Mesenchymal stem cell (in vitro differentiated cells and primary cell): ENCODE measurements at regions not wholly inside any gene's neighbourhood (a gene's known extent, or its start where the extent isn't known, plus 50 kb on each side); places are given as distances from the start of the nearest gene placed in this dataset.
A peak's percentile ranks its signal among the peaks of the same experiment; 100 is the strongest.

ENCODE experiments used
- DNase-seq: peaks from one replicate; pipeline ENCODE4 v3.0.0-alpha.2; 2013
- H2AFZ ChIP-seq: one replicate; pipeline ENCODE4 v1.6.1; 2013; ENCODE audit warnings: low read depth, mild to moderate bottlenecking, control low read depth, inconsistent platforms, low read length, moderate library complexity
- H2AK5ac ChIP-seq: 2 replicates; pipeline ENCODE4 v1.6.1; 2013; ENCODE audit warnings: low read length, moderate library complexity, mild to moderate bottlenecking, inconsistent platforms; ENCODE audit not compliant: severe bottlenecking
- H2BK120ac ChIP-seq: one replicate; pipeline ENCODE4 v1.6.1; 2013; ENCODE audit warnings: low read depth, mild to moderate bottlenecking, inconsistent platforms, low read length, moderate library complexity
- H2BK12ac ChIP-seq, 2 experiments: one replicate each; pipeline ENCODE4 v1.6.1; 2013; ENCODE audit warnings: inconsistent platforms in 2 of 2, low read length in 2 of 2, mild to moderate bottlenecking in 2 of 2, moderate library complexity in 2 of 2, control low read depth in 1 of 2
- H2BK15ac ChIP-seq: one replicate; pipeline ENCODE4 v1.6.1; 2013; ENCODE audit warnings: mild to moderate bottlenecking, low read depth, inconsistent platforms; ENCODE audit not compliant: poor library complexity, severe bottlenecking
- H2BK5ac ChIP-seq: 2 replicates; pipeline ENCODE4 v1.6.1; 2013; ENCODE audit warnings: low read depth, mild to moderate bottlenecking, low read length, control low read depth, inconsistent platforms; ENCODE audit not compliant: poor library complexity, severe bottlenecking
- H3K14ac ChIP-seq, 2 experiments: one replicate each; pipeline ENCODE4 v1.6.1; 2013; ENCODE audit warnings: inconsistent platforms in 2 of 2, low read length in 2 of 2, control low read depth in 1 of 2, mild to moderate bottlenecking in 1 of 2, moderate library complexity in 1 of 2
- H3K18ac ChIP-seq, 2 experiments: one replicate each; pipeline ENCODE4 v1.6.1; 2013; ENCODE audit warnings: inconsistent platforms in 2 of 2, low read length in 2 of 2, control low read depth in 1 of 2, low read depth in 1 of 2, mild to moderate bottlenecking in 1 of 2
- H3K23ac ChIP-seq, 2 experiments: one replicate each; pipeline ENCODE4 v1.6.1; 2013; ENCODE audit warnings: inconsistent platforms in 2 of 2, low read length in 2 of 2, mild to moderate bottlenecking in 2 of 2, moderate library complexity in 2 of 2, control low read depth in 1 of 2
- H3K27ac ChIP-seq: 2 replicates; pipeline ENCODE4 v1.5.1; 2013; ENCODE audit warnings: mild to moderate bottlenecking, moderate library complexity, low read length, control low read depth, inconsistent platforms; ENCODE audit not compliant: poor library complexity, severe bottlenecking
- H3K27me3 ChIP-seq, 2 experiments: 2 replicates each; pipeline versions ENCODE4 v1.6.1 to v1.7.0; 2013; ENCODE audit warnings: low read length in 2 of 2, mild to moderate bottlenecking in 2 of 2, moderate library complexity in 2 of 2, control low read depth in 1 of 2, inconsistent platforms in 1 of 2; ENCODE audit not compliant: control insufficient read depth in 1 of 2, insufficient read depth in 1 of 2
- H3K36me3 ChIP-seq, 2 experiments: 2 replicates each; pipeline versions ENCODE4 v1.6.1 to v1.7.0; 2013; ENCODE audit warnings: low read length in 2 of 2, control low read depth in 1 of 2, inconsistent platforms in 1 of 2, low read depth in 1 of 2, mild to moderate bottlenecking in 1 of 2; ENCODE audit not compliant: insufficient read depth in 2 of 2, control insufficient read depth in 1 of 2
- H3K4ac ChIP-seq, 2 experiments: one replicate each; pipeline ENCODE4 v1.6.1; 2013; ENCODE audit warnings: inconsistent platforms in 2 of 2, low read length in 2 of 2, mild to moderate bottlenecking in 2 of 2, moderate library complexity in 2 of 2, control low read depth in 1 of 2, low read depth in 1 of 2
- H3K4me1 ChIP-seq: 2 replicates; pipeline ENCODE4 v1.6.1; 2013; ENCODE audit warnings: low read depth, low read length, control low read depth; ENCODE audit not compliant: control insufficient read depth, insufficient read depth
- H3K4me2 ChIP-seq: 2 replicates; pipeline ENCODE4 v1.6.1; 2013; ENCODE audit warnings: low read length, mild to moderate bottlenecking, inconsistent platforms; ENCODE audit not compliant: poor library complexity, severe bottlenecking
- H3K4me3 ChIP-seq, 2 experiments: 2 replicates each; pipeline versions ENCODE4 v1.5.1 to v1.7.0; 2013; ENCODE audit warnings: low read length in 2 of 2, mild to moderate bottlenecking in 2 of 2, control low read depth in 1 of 2, low read depth in 1 of 2; ENCODE audit not compliant: insufficient read depth in 1 of 2
- H3K79me1 ChIP-seq: replicated peaks from 2 replicates; pipeline ENCODE4 v1.6.1; 2013; ENCODE audit warnings: mild to moderate bottlenecking, control low read depth, low read length, inconsistent platforms; ENCODE audit not compliant: poor library complexity, severe bottlenecking
- H3K9ac ChIP-seq: 2 replicates; pipeline ENCODE4 v1.7.0; 2013; ENCODE audit warnings: mild to moderate bottlenecking, low read length, moderate library complexity
- H3K9me3 ChIP-seq: 2 replicates; pipeline ENCODE4 v1.7.0; 2013; ENCODE audit warnings: mild to moderate bottlenecking, low read length; ENCODE audit not compliant: control insufficient read depth
- H4K8ac ChIP-seq: one replicate; pipeline ENCODE4 v1.6.1; 2013; ENCODE audit warnings: inconsistent platforms, mild to moderate bottlenecking, low read length, moderate library complexity
- H4K91ac ChIP-seq: one replicate; pipeline ENCODE4 v1.6.1; 2013; ENCODE audit warnings: mild to moderate bottlenecking, low read length, inconsistent platforms
- WGBS: methylation state at CpG from one replicate; pipeline ENCODE4 v1.1.7; 2013; ENCODE audit warnings: mixed read lengths; 5-methylcytosine and 5-hydroxymethylcytosine counted together

DNA sequence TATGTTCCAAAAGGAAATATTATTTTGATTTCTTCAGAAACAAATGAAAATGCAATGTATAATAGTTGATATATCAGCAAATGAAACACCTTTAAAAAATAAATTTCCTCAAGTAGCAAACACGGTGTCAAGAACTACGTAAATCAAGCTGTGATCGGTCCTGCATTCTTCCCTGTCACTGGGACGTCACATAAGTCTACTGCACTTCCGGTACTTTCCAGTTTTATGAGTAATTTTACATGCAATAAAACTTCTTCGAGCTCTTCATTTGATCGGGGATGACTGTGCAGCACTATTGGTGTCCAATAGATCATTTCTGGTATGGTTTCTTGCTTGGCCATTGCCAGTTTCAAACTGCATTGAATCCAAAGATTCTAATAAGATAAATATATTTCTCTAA is 114.0 kb upstream of the VEGFC start:
- Histone ChIP-seq H2BK5ac (no peak overlapping the region), H4K8ac (no peak overlapping the region)
- WGBS, result 24% methylated on average over 6 of the region's 7 CpGs

DNA sequence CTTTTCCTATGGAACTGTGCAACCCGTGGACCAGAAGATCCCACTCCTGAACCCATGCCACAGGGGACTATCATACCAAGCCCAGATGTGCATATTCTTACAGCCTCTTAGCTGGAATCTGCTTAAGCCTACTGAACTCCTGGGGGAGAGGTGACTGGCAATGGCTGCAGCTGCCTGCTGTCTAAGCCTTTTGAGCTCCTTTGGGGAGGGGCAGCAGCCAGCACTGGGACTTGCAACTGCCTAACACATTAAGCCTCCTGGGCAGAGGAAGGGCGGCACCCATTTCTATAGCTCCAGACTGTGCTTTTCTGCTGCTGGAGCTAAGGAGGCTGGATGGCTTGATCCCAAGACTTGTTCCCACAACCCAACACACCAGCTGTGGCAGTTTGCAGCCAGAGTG is 117.9 kb upstream of the VEGFC start:
- no peak overlapping the region for H2BK5ac ChIP-seq
- H3K14ac ChIP-seq, result no peak overlapping the region
- H3K4me3 ChIP-seq, result no peak overlapping the region
- no peaks in the 10 kb centered on the region for H3K4me1 ChIP-seq
- no peak overlapping the region for H3K4me2 ChIP-seq
- H3K23ac ChIP-seq, result no peak overlapping the region
- no peak overlapping the region for H3K27ac ChIP-seq
- 97% methylated on average over 2 of the region's 2 CpGs for WGBS
- H3K9me3 ChIP-seq, result peaks cover 13% of the 10 kb centered on the region
- H3K36me3 ChIP-seq, result no peaks in the 10 kb centered on the region
- H2AK5ac ChIP-seq, result no peak overlapping the region
- H3K18ac ChIP-seq, result no peak overlapping the region
- no peak for DNase-seq
- H2BK12ac ChIP-seq, result peak overlapping the region in 1 of 2 experiments; percentile 71
- no peak overlapping the region for H2BK15ac ChIP-seq
- H2BK120ac ChIP-seq, result no peak overlapping the region
- no peak overlapping the region for H2AFZ ChIP-seq
- H4K8ac ChIP-seq, result no peak overlapping the region
- H3K27me3 ChIP-seq, result no peaks in the 10 kb centered on the region
- H3K9ac ChIP-seq, result no peak overlapping the region
- H4K91ac ChIP-seq, result no peak overlapping the region
- no peaks in the 10 kb centered on the region for H3K79me1 ChIP-seq
- no peak overlapping the region for H3K4ac ChIP-seq

More for the DNA sequence above, 114.0 kb upstream of the VEGFC start:
- H3K27ac ChIP-seq, result no peak overlapping the region
- no peaks in the 10 kb centered on the region for H3K27me3 ChIP-seq
- peak; percentile 66 for DNase-seq
- H2AFZ ChIP-seq, result no peak overlapping the region
- H3K36me3 ChIP-seq, result no peaks in the 10 kb centered on the region
- H2BK15ac ChIP-seq, result no peak overlapping the region
- no peaks in the 10 kb centered on the region for H3K79me1 ChIP-seq
- no peak overlapping the region for H3K9ac ChIP-seq
- no peak overlapping the region for H3K4me3 ChIP-seq
- no peak overlapping the region for H2AK5ac ChIP-seq
- no peak overlapping the region for H3K18ac ChIP-seq
- no peak overlapping the region for H3K4me2 ChIP-seq
- no peak overlapping the region for H2BK120ac ChIP-seq
- H2BK12ac ChIP-seq, result no peak overlapping the region
- H3K4ac ChIP-seq, result no peak overlapping the region
- H3K23ac ChIP-seq, result no peak overlapping the region
- no peak overlapping the region for H4K91ac ChIP-seq
- H3K9me3 ChIP-seq, result no peaks in the 10 kb centered on the region
- H3K14ac ChIP-seq, result no peak overlapping the region
- H3K4me1 ChIP-seq, result peaks cover 3% of the 10 kb centered on the region

GRCh38 chr4:176919631-176920030 is 126.9 kb upstream of the VEGFC start:
- Histone ChIP-seq H2BK12ac (no peak overlapping the region), H3K18ac (no peak overlapping the region), H2BK15ac (no peak overlapping the region), H3K79me1 (no peaks in the 10 kb centered on the region), H3K27ac (no peak overlapping the region), H3K9me3 (peaks cover 34% of the 10 kb centered on the region), H3K4me1 (no peaks in the 10 kb centered on the region), H3K27me3 (no peaks in the 10 kb centered on the region), H2BK5ac (no peak overlapping the region), H2AFZ (no peak overlapping the region), H3K4ac (no peak overlapping the region), H2BK120ac (no peak overlapping the region), H3K4me2 (no peak overlapping the region), H2AK5ac (no peak overlapping the region), H3K23ac (no peak overlapping the region), H4K91ac (no peak overlapping the region), H3K36me3 (no peaks in the 10 kb centered on the region), H3K9ac (no peak overlapping the region), H3K14ac (no peak overlapping the region), H4K8ac (no peak overlapping the region), H3K4me3 (no peak overlapping the region)
- no peak for DNase-seq
- WGBS, result 58% methylated on average over 2 of the region's 2 CpGs

GRCh38 chr4:176920694-176921093 is 128.0 kb upstream of the VEGFC start:
- Histone ChIP-seq H3K4me3 (no peak overlapping the region), H4K91ac (no peak overlapping the region), H3K27me3 (no peaks in the 10 kb centered on the region), H2BK15ac (no peak overlapping the region), H3K9ac (peak overlapping the region; percentile 40), H3K14ac (no peak overlapping the region), H2AK5ac (no peak overlapping the region), H3K27ac (no peak overlapping the region), H3K79me1 (no peaks in the 10 kb centered on the region), H2BK5ac (no peak overlapping the region), H3K4ac (no peak overlapping the region), H3K18ac (no peak overlapping the region), H3K36me3 (no peaks in the 10 kb centered on the region), H3K9me3 (peaks cover 25% of the 10 kb centered on the region), H3K4me2 (no peak overlapping the region), H3K4me1 (no peaks in the 10 kb centered on the region), H2BK12ac (no peak overlapping the region), H3K23ac (no peak overlapping the region), H4K8ac (no peak overlapping the region), H2BK120ac (no peak overlapping the region), H2AFZ (no peak overlapping the region)
- DNase-seq, result peak; percentile 72
- 0% methylated on average over 1 of the region's 4 CpGs for WGBS
